ENCODE measurements at regions not wholly inside any gene's neighbourhood (a gene's known extent, or its start where the extent isn't known, plus 50 kb on each side); places are given as distances from the start of the nearest gene placed in this dataset.

- DNase-seq: no peak
Measured at GRCh38 chr4:112852601-112853000, 196.9 kb upstream of the ANK2 start.

GRCh38 chr4:112853662-112854256 lies 195.7 kb upstream of the ANK2 start:
- peak; percentile 34 for DNase-seq

DNA sequence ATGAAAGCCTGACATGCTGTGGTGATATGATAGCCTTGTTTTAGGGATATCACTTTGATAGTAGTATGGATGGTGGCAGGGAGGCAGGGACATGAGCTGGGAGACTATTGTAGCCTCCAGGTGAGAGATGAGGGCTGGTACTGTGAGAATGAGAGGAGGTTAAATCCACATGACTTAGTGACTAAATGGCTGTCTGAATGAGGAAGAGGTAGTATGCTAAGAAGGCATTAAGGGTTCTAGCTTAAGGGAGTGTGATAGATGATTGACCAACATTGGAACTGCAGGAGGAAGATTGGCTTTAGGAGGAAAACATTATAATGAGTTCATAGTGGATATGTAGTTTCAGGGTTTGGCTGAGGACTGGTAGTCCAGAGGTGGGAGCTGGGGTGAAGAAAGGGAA lies 195.0 kb upstream of the ANK2 start:
- no peak for DNase-seq

- DNase-seq: no peak
Measured at GRCh38 chr4:112855058-112855457, 194.4 kb upstream of the ANK2 start.

- no peak for DNase-seq
Measured at GRCh38 chr4:112857461-112857860, 192.0 kb upstream of the ANK2 start.

DNA sequence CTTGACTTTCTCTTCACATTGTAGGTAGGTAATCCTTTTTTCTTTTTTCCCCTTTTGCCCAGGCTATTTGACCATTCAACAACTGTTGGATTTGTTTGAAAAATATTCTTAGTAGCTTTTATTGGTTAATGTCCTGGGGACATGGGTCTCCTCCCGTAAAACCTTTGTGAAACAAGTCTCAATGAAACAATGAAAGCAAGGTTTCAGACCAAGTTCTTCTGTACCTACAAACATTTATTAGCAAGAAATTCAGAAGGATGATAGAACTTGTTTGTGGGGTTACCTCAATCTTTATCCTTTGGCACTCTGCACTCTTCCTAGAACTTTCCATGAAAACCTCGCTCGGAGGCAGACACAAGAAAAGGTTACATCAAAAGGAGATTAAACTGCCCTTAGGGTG lies 190.7 kb upstream of the ANK2 start:
- no peak for DNase-seq

GRCh38 chr4:112859456-112860184 lies 189.8 kb upstream of the ANK2 start:
- DNase-seq: peak; percentile 26

- DNase-seq: no peak
Measured at GRCh38 chr4:112860830-112861690, 188.4 kb upstream of the ANK2 start.

- DNase-seq: no peak
Measured at GRCh38 chr4:112861691-112862674, 187.5 kb upstream of the ANK2 start.

DNA sequence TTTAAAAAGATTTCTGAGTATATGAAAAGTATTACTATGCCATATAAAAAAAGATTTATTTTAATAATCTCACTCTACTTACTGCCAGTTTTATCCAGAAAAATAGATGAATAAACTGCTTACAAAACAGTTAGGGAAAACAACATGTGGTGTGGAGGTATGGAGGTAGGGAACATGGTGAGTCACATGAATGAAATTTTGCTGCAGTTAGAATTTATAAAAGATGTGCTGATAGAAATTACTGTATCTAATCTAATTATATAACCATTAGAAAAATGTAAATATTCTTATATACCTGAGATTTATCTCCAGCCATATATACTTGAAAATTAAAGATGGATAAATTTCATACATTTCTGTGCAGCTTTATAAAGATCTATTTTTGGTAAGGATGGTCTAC lies 184.0 kb upstream of the ANK2 start:
- no peak for DNase-seq

GRCh38 chr4:112876316-112876715 lies 173.1 kb upstream of the ANK2 start:
- no peak for DNase-seq

GRCh38 chr4:112881842-112882241 lies 167.6 kb upstream of the ANK2 start:
- no peak for DNase-seq

DNA sequence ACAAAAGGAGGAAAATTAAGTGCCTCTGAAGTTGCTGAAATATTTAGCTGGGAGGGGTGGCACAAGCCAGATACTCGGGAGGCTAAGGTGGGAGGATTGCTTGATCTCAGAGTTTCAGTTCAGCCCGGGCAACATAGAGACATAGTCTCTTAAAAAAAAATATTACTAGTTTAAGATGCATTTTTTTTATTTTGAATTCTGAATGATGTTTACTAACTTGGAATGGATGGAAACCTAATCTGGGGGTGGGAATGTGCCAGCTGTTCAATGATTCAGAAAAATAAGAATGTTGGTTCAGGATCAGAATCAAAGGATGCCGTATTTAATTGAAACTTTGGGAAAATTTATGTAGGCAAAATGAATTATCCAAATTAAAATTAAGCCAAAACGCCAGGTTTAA lies 167.2 kb upstream of the ANK2 start:
- DNase-seq: no peak

DNA sequence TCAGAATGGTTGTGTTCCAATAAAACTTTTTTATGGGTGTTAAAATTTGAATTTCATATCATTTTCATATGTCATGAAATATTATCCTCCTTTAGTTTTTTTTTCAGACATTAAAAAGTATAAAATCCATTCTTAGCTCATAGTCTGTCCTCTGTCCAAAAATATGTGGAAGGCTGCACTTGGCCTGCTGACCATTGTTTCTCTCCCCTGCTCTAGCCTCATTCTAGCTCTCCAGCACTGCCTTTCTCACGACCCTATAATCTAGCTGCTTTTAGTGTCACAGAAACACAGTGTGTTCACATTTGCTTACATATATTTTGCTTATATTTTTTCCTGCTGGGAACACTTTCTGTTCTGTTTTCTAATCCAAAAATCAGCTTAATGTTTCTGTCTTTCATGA lies 165.0 kb upstream of the ANK2 start:
- no peak for DNase-seq

GRCh38 chr4:112885897-112886296 lies 163.6 kb upstream of the ANK2 start:
- DNase-seq: no peak

DNA sequence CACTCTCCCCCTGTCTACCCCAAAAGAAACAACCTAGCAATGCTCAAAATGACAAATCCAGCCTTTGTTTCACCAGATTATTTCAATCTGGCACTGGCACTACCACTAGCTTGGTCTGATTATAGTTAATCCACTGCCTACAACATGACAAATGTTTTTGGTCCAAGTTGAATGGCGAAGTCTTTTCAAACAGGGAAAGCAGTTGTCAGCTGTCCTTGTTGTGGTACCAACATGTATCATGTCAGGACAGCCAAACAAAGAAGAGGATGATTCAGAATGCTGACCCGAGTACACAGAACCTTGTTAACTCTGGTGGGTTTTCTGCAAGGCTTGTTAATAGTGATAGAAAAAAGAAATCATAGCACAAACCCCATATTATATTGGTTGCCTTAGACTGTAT lies 160.8 kb upstream of the ANK2 start:
- DNase-seq: no peak

DNA sequence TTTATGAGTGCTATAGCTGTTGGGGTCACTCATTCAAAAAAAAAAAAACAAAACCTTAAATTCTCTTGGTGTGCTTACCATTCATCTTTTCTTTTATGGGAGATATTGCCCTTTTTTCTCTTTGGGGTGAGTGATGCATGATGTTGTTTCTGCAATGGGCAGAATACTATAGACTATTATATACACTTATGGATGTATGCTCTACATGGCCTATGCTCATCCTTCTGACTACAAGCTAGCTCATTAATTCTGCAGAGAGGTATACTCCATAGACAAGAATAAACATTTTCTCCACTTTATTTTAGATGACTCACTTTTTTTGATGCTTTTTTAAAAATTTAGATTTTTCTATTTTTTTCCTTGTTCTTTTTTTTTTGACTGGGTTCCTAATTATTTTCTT lies 160.3 kb upstream of the ANK2 start:
- DNase-seq: no peak

DNA sequence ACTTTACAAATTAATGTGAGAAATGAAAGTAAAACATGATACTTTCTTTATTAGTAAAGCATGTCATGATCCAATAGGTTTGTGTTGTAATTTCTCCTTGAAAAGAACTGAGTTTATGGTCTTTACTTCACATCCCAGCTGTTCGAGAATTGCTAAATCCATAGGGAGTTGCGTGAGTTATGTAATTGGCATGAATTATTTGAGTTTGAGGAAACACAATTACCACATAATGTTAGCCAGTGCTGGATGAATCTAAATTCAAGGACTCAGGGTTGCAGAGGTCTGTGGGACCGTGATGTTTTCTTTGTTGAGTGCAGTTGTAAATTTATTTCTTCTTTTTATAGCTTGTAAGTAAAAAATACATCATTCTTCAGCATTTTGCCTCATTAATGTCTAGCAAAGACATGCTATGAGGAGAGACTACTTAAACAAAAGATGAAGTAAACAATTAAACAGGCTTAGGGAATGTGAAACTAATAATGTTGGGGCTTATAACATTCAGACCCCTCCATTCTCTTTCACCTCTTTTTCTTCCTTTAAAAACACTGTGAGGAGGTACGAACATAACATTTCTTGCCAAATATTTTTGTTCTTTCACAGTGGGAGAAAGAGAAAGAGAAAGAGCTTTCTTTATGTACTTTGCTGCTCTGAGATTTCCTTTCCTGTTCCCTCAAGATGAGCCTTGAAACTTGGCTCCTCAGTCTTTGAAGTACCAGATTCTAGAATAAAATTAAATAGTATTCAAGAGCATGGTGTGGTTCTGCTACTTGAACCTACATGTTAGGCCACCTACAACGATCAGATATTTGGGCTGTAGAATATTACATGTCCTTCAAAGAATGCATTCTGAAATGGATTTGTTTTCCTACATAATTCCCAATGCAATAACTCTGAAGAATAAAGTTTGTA lies 159.6 kb upstream of the ANK2 start:
- peak; percentile 39 for DNase-seq

- DNase-seq: no peak
Measured at GRCh38 chr4:112894480-112894879, 155.0 kb upstream of the ANK2 start.

DNA sequence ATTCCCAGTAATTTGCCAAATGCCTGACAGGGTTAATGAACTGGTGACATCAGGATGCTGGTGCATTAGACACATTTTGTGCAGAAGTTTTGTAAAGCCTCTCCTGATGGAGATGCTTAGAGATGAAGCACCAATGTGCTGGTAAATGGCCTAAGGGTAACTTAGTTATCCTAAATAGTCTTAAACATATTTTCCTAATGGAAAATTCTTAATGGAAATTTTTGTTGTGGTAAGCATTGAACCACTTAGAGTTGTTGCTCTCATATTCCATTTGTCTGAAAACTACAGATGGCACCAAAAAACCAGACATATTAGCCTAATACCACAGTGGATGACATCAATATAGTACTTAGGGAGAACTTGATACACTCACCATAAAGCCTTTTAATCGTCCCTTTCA lies 154.5 kb upstream of the ANK2 start:
- DNase-seq: no peak

- DNase-seq: no peak
Measured at GRCh38 chr4:112895811-112896608, 153.4 kb upstream of the ANK2 start.
